GM19467 (cell line): ENCODE measurements at regions not wholly inside any gene's neighbourhood (a gene's known extent, or its start where the extent isn't known, plus 50 kb on each side); places are given as distances from the start of the nearest gene placed in this dataset.
"Not testable (repeated sequence)": the region's sequence is repeated elsewhere in the genome, so short reads cannot be mapped to it uniquely, and the experiment has no call there.

Experiments
- ATAC-seq: cut with Tn5 transposase; IDR thresholded peaks from one replicate; pipeline ENCODE4 v1.9.1; 2021; ENCODE audit warnings: mild to moderate bottlenecking, moderate library complexity; ENCODE audit not compliant: unreplicated experiment

DNA sequence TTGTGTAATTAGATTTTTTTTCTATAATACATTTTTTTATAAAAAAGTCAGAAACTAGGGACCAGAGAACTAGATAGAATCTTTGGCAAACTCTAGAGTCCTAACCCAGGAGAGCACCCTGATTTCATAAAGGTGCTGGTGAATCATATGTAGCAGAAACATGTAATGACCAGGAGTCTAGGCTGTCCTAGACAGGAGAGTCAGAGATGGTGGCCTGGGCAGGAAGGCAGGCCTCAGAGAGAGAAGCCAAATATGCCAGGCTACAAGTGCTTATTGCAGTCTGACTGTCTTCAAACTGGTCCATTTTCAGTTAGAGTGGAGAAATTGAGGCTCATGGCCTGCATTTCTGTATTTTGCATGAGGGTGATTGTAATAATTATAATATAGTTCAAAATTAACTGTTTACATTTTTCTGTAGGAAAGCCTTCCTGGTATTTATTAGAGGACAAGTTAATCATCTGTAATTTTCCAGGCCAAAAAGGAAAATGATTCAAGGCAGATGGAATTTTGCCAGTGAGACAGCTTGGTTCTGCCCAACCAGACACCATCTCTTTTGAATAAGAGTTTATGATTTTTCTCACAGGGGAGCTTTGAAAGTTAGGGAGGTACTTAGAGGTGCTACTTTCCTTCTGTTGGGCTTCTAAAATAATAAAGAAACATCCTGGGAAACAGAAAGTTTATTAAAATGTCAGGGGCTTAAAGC, 129.8 kb downstream of the S1PR1 start:
- no peak for ATAC-seq

DNA sequence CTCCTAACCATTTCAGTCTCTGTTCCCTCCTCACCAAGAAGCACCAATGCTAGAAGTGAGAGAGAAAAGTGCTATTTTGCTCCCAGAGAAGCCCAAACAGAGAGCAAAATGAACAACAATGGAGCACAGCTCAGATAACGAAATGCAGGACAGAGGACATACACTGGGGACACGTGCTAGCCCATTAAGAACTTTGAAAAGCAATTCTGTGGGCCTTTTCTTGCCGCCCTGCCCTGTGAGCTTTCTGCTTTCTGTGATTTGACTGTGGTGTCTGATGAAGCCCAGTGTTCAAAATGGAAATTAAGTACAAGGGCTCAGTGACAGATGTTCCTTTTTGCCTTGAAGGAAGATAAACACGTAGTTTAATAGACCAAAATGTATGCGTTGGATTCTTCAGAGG, 130.8 kb downstream of the S1PR1 start:
- ATAC-seq: no peak

DNA sequence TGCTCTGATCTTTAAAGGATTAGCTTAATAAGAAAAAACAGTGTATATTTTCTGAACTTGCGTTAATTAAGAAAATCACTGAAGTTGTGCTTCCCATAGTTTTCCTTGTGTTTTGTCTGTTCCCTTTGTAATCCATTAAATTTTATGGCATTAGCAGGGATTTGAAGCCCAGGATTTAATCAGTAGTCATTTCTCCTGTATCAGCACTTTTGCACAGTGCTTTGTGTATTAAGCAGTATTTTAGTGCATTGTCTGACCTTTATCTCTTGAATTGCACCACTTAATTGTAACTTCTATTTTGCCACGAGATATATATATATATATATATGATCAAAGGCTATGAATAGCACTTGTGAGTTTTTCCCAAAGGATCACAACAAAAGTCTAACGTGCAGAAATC, 133.7 kb downstream of the S1PR1 start:
- no peak for ATAC-seq

DNA sequence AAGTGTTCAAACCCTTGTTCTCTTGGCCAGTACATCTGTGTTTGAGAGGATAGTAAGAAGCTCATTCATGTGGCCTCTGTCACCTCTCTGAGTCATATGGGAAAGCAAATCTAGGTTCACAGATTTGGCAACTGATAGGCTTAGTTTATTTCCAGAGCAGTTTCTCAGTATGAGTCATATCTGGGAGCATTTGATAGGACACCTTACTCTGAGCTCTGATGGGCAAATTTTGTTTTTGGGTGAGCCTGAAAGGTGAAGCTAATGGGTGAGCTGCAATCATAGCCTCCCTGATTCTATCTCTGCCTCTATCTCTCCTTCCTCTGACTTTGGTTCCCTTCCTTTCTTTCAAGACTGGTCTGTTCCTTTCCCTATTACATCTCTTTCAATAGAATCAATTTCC, 134.4 kb downstream of the S1PR1 start:
- peak; percentile 94 for ATAC-seq

DNA sequence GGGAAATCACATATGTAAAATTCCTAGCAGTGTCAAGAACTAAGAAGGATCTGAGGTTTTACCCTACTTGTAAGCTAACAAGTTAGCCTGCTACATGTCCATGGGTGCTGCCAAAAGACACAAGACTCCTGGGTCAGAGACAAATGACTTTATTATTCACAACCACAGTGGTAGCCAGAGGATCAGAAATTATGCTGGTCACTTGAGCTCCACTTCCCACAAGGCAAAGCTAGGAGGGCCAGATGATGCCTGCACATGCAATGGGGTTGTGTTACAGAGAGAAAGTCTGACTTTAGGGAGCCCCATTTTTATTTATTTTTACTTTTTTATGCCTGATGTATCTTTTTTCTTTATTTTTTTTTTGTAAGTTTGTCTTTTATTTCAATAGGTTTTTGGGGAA, 136.8 kb downstream of the S1PR1 start:
- no peak for ATAC-seq

DNA sequence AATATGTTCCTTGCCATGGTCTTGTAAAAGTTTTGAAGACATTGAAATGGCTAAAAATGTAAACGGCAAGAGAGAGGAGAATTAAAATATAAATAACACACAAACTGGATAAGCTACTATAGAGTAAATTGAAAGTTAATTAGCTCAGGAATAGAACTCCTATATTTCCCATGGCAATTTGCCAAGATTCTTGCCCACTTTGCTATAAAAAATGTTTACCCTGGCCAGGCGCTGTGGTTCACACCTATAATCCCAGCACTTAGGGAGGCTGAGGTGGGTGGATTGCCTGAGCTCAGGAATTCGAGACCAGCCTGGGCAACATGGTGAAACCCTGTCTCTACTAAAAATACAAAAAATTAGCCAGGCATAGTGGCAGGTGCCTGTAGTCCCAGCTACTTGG, 138.6 kb downstream of the S1PR1 start:
- not testable (repeated sequence) for ATAC-seq

DNA sequence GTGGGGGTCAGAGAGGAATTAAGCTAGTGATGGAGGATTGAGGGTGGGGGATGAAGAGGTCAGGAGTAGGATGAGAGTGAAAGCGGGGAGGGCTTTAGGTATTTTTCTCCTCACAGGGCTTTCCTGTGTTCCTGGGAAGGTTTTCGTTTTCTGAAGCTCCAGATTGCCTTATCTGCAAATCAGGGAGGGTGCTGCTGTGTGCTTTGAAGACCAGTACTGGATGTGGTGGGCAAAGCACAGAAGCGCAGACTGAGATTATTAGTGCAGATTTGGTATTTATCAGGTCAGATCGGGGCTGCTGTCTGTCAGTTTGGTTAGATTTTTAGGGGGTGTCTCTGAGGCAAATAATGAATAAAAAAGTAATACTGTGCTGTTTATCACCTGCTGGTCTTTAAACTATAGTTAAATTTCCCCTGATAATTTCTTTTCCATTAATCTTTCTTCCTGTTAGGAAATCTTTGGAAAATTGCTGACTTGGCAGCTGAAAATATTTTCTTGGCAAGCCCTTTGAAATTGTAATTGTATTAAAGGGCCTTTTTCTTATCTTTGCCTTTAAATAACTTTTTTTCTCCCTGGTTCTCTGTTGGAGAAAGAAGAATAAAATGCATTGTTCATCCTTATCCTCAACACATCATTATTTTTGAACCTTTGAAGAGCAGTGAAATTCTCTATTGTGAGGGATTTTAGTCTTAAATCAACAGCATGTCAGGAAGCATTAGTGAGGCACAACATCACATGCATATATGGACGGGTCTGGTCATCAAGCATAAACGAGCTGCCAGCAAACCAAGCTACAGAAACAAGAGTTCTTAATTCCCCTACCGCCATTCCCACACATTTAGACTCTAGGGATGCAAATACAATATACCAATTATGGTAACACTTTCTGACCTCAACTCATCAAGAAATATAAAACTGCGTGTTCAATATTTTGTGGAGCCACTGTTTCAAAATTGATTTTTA, 139.6 kb downstream of the S1PR1 start:
- no peak for ATAC-seq

DNA sequence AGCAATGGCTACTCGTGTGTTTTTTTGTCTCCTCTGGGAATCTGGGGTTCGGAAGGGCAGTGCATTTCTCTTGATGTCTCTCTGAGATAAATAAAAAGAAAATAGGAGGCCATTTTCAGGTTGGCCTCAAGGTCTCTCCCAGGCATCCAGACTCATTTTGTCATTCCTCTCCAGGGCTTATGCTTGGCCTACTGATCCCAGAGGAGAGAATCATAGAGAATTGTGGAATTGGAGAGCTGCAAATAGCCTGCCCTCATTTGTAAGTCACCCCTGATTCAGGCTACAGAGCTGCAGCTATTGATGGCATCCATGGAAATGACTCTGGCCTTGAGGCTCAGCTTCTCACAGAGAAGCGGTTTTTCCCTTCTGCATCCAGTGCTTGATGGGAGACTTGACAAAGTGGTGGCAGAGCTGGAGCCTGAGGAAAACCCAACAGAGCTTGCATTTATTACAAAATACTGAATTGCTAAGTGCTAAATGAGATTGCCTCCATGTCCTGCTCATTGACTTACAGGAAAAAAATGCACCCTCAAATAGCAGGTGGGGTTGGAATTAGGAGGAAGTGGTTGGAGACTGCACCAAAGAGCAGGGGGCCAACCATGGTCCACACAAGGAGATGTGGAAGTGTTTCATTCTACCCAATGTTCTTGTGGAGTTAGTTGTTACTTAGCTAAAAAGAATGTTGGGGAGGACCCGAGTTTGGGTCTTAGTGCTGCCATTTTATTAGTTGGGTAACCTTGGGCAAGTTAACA, 140.4 kb downstream of the S1PR1 start:
- ATAC-seq: no peak

DNA sequence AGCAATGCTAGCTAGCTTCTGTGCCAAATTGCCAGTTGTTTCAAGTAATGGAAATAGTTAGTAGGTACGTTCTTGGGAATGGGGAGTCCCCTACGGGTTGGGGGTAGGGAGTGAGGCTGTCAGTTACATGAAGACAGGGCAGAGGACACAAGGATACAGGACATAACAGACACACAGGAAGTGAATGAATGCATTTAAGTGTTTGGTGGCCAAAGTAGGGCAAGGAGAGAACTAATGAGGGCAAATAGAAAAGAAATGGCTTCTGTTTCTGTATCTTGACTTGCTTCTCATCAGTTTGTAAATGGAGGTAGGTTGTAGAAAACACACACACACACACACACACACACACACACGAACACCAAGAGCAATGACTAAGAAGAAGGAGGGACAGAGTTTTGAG, 142.2 kb downstream of the S1PR1 start:
- ATAC-seq: no peak

DNA sequence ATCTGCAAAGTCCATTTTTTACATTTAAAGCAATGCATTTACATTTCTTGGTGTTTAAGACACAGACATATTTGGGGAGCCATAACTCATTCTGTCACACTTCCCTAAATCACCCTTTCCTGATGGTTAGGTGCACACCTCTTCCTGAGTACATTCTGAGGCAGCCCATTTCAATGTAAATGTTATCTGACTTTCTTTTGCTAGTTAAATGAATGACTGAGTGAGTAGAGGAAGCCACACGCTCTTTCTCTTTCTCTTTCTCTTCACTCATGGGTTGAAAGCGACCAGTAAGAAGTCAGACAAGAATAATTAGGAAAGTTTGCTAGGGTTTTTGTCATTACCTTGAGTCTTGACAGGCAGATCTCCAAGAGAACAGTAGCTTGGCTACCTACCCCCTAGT, 143.1 kb downstream of the S1PR1 start:
- ATAC-seq: peak; percentile 94

DNA sequence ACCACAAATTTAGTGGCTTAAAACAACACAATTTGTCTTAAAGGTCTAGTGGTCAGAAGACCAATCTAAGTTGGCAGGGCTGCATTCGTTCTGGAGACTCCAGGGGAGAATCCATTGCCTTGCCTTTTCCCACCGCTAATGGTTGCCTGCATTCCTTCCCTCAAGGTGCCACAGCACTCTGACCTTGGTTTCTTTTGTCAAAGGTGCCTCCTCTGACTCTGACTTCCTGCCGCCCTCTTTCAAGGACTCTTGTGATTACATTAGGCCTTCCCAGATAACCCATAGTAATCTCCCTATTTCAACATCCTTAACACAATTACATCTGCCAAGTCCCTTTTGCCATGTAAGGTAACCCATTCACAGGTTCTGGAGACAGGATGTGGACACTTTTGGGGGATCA, 145.3 kb downstream of the S1PR1 start:
- ATAC-seq: no peak

DNA sequence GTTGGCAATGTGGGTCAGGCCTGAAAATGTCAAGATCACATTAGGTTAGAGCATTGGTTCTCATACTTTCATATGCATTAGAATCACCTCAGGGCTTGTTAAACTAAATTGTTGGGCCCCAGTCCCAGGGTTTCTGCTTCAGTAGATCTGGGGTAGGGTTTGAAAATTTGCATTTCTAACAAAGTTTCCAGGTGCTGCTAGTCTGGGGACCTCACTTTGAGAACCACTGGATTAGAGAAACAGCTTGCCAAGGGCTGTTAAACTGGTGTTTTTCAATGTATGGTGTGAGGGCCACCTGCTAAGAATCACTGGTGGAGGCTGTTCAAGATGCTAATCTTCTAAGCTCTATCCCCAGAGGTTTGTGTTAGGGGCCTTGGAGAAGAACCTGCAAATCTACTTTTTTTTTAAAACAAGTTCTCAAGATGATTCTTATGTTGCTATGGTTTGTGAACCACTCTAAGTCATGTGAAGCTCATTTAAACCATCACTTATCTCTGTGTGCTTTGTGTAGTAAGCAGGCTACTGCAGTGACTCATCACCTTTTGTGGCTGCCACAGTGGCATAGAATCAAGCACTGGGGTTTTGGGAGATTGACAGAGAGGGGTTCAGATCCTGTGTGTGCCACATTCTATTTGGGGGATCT, 152.2 kb downstream of the S1PR1 start:
- peak; percentile 92 for ATAC-seq

DNA sequence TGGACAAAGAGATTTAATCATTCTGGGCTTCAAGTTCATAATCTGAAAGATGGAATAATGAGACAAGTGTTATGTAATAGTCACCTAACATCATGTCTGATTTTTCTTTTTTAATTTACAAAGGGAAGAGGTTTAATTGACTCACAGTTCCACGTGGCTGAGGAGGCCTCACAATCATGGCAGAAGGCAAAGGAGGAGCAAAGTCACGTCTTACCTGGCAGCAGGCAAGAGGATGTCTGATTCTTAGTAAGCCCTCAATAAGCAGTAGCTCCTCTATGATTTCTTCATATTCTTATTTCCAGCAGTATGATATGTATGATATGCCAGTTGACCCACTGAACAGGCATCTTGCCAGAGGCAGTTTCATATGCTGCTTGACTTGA, 152.7 kb downstream of the S1PR1 start:
- ATAC-seq: no peak

DNA sequence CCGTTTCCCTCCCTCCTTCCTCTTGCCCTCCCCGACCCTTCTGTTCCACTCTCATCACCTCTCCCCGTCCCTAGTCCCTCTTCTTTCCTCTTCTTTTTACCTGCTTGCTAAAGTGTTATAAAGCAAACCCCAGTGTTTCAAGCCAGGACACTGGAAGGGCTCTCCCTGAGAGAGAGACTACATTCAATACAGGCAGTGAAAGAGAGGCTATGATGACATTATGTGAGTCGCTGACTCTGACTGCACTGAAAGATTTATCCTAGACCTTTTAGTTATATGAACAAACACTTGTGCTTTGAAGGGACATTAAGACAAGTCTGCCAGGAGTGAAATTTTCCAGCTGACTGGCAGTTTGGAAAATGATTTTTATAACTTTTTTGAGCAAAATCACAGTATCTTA, 155.7 kb downstream of the S1PR1 start:
- ATAC-seq: no peak

DNA sequence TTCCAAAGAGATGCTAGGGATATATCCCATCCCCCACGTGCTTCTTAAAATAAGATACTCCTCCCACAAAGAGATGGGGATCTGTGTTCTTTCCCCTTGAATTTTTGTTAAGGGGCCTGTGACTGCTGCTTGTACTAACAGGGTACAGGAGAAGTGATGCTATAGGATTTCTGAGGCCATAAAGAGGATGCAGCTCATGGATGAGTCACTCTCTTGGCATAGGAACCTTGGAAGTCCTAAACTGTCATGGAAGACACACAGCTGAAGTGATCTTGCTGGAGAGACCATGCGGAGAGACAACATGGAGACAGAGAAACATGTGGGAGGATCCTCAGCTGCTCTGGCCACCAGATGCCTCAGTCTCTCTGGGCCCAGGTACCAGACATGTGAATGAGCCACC, 157.2 kb downstream of the S1PR1 start:
- no peak for ATAC-seq

DNA sequence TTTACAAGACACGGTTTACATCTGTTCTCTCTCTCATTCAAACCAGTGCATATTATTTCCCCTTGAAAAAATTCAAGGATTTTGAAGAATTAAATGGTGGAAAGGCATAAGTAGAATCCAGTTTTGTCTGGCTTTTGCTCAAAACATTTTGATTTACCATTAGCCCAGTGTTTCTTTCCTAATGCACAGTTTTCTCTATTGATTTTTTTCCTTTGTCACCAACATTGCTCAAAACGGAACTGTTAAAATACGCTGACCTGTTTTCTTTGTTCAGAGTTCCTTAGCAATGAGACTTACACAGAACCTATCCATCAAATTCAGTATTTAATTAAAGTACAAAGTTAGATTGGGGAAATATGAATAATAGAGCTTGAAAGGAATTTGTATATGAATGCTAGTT, 162.4 kb downstream of the S1PR1 start:
- no peak for ATAC-seq

DNA sequence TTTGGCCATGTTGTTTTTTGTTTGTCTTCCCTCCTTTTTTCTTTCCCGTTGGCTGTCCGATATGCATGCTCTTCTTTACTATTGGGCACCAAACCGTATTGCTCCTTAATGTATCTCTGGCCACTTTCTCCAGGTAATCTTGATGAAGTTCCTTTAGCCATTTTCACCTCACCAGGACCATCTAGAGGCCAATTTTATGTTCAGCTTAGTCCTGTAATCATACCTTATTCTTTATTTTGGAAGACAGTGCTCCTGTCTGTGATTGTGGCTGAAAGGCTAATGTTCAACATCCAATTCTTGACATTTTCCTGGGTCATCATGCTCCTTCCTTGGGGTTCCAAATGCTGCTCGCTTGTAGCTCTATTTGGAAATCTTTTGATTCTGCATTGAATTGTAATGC, 169.5 kb downstream of the S1PR1 start:
- ATAC-seq: no peak

DNA sequence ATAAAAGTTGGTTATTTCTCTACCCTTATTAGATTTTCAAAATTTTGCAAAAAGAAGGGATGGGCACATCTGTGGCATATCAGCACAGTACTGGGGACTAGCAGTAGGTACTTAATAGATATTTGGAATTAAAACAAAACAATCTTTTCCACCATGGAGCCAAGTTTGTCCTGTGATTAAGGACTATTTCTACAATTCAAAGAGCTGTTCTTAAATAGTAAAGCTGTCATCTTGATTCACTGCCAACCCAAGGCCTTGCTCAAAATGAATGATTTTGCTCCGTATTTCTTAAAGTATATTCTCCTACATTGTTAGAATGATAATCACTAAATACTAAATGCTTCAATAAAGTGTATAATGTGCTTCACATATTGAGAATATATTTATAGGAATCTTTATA, 169.9 kb downstream of the S1PR1 start:
- ATAC-seq: no peak

DNA sequence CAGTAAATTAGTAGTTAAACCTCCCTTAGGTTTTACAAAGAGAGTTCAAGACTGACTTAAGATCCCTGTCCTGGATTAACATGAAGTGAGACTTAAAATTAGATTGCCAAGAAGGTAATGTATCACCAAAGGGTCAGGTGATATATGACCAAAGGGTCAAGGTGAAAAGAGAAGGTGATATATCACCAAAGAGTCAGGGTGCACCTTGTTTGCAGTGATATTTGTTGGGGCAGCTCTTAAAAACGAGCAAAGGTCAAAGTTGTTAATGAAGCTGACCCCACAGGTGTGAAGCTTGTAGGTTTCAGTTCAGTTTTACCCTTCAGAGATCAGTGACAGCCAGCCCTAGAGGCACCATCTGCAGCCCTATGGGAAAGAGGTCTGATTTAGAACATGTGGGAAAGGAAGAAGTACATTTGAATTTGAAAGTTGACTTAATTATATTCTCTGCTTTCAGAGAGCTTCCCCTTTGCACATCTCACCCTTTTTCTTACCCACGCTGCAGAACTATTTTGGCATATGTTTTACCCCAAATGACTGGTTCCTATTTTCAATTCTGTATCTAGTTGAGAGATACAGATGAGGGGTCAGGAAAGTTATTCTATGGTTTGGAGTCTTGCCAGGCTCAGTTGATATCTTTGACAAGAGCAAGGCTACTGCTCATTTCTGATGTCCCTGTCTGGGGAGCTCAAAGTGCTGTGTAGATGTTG, 170.8 kb downstream of the S1PR1 start:
- ATAC-seq: peak; percentile 78

DNA sequence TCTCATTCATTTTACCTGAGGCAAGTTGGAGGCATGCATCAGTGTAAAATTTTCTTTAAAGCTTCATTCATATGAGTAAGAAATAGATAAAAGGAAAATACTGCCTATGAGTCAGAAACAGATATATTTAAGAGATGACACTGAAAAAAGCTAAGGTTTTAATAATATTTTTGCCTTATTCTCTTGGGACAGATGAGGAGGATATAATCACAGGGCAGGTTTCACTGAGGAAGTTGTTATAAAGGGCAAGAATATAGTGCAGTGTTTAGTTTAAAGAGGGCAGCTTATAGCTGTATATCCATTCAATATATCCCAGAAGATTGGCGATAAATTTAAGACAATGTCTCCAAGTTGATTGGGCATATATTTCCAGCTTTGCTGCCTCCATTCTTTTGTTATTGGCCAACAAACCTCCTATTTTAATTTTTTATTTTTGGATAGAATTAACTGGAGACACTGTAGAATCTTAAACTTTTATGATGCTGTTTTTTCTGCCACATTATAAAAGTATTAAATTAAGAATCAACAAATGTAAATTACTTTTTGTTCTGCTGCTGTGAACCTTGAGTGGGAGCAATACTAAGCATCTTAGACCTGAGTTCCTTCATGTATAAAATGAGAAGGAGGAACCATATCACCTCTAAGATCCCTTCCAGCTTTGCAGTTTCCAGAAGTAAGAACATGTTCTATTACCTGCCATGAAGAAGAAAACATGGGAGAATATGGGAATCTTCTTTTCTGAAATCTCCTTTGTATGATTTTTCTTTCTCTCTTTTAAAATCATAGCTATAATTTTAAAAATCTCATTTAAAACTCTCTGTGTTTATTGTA, 171.6 kb downstream of the S1PR1 start:
- peak; percentile 18 for ATAC-seq
